ENCODE measurements at regions not wholly inside any gene's neighbourhood (a gene's known extent, or its start where the extent isn't known, plus 50 kb on each side); places are given as distances from the start of the nearest gene placed in this dataset.

DNA sequence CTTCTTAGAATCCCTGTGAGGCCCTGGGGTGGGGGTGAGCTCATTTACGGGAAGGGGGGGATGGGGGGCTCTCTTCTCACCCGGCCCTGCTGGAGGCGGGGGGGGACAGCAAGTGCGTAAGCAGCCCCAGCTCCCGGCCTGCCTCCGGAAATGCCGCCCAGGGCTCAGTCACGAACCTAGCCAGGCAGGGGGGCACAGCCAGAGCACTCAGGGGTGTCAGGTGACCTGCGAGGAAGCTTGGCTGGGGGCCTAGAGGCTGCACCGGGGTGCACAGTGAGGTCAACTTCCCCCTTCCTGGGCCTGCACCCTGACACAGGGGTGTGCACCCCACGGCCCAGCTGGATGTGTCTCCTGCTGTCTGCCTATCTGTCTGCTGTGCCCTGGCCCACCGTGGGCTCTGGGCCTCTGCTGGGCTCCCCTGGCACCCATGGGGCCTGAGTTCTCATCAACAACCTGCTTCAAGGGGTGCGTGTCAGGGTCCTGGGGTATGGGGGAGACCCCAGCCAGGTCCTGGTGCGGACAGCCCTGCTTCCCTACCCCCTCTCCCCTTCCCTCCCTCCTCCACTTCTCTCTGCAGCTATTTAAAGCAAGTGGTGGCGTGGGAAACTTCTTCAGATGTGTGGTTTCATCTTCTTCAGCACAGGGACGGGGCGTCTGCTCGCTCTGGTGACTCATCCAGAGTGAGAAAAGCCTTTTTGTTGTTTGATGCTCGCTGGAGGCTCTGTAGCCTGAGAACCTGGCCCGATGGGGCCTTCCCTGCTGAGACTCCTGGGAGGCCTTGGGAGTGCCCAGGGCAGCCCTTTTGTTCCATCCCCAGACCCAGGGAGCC is 92.5 kb upstream of the RUNX3 start:
- CTCF ChIA-PET = interaction anchor here (0.6 to 7.5 kb wide), 18 partner anchors 10 to 175 kb away, joined by 3 to 78 read pairs (median 4); no protein-coding TSS in a partner anchor
- H3K27ac Mint-ChIP-seq = peak overlapping the region; percentile 97

DNA sequence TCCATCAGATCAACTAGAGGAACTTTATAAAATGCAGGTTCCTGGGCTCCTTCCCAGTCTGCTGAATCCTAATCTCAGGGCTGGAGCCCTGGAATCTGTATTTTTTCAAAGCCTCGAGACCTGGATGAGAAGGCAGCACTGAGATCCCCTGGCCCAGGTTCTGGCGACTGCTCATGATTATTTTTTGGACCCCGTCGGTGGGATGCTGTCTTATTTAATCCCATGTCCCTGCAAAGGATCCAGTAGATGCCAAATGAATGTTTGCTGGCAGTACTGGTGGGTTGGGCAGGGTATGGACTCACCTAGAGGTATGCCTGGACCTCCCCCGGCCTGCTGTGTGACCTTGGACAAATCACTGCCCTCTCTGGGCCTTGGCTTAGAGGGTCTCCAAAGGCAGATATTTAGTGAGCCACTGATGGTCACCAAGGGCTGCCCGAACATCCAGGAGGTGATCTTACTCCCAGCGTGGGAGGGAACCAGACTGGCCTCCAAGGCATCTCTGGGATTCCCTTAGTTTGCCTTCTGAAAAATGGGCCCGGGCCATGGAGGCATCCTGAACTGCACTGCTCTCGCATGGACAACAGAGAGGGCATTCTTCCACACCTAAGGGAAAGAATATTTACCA is 91.6 kb upstream of the RUNX3 start:
- ChIA-PET CTCF (interaction anchor here (0.6 to 7.5 kb wide), 14 partner anchors 10 to 172 kb away, joined by 3 to 78 read pairs (median 4); no protein-coding TSS in a partner anchor), POLR2A (interaction anchor here (0.7 to 5.1 kb wide), 21 partner anchors 8 to 211 kb away, joined by 3 to 93 read pairs (median 8); partner anchors contain the start of genes RUNX3 and SYF2)
- Mint-ChIP-seq H3K4me1 (peaks cover 93% of the 10 kb centered on the region), H3K4me3 (no peak overlapping the region), H3K27me3 (no peaks in the 10 kb centered on the region), H3K9me3 (peaks cover 2% of the 10 kb centered on the region), H3K36me3 (ENCODE audit: low read depth) (no peaks in the 10 kb centered on the region), H3K27ac (peak overlapping the region; percentile 97)
- no peak for DNase-seq

More for the DNA sequence above, 92.5 kb upstream of the RUNX3 start:
- Mint-ChIP-seq H3K4me3 (peak overlapping the region; percentile 73), H3K4me1 (peaks cover 96% of the 10 kb centered on the region), H3K27me3 (no peaks in the 10 kb centered on the region), H3K9me3 (peaks cover 2% of the 10 kb centered on the region), H3K36me3 (ENCODE audit: low read depth) (no peaks in the 10 kb centered on the region)
- POLR2A ChIA-PET = interaction anchor here (0.7 to 5.1 kb wide), 26 partner anchors 9 to 520 kb away, joined by 3 to 93 read pairs (median 7); partner anchors contain the start of genes RCAN3, RUNX3 and SYF2
- peak; percentile 96 for DNase-seq

DNA sequence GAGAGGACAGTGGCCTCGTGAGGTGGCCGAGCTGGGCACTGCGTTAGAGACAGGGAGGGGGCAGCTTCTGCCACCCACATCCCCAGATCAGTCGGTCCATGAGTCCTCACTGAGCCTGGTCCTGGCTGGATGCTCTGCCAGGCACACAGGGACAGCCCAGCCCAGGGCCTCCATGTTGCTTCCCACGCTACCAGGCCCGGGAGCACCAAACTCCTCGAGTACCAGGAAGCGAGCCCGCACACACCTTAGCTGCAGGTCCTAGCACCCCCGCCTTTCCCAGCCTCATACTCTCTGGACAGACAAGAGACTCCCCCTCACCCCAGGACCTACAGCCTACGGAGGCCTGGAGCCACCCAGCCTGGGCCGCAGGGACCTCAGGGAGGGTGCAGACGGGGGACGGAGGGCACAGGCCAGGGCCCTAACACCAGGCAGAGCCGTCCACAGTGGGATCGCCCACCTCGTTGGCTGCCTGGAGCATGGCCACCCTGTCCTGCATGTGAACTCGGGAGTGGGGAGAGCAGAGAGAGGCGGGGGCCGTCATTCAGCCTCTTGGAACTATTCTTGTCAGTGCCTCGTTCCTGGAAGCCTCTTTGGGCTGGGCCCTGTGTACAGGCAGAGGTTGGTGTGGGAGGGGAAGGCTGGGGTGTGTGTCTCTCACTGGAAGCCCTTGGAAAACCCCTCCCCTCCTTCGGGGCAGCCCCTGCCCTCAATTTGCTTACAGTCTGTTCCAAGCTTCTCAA is 90.9 kb upstream of the RUNX3 start:
- Mint-ChIP-seq H3K36me3 (ENCODE audit: low read depth) (no peaks in the 10 kb centered on the region), H3K9me3 (peaks cover 2% of the 10 kb centered on the region), H3K4me1 (peaks cover 88% of the 10 kb centered on the region), H3K27me3 (no peaks in the 10 kb centered on the region), H3K4me3 (no peak overlapping the region), H3K27ac (peak overlapping the region; percentile 97)
- ChIA-PET CTCF (no interaction called here), POLR2A (interaction anchor here (1.6 to 5.1 kb wide), 6 partner anchors 8 to 57 kb away, joined by 7 to 93 read pairs (median 50); no protein-coding TSS in a partner anchor)
- no peak for DNase-seq

DNA sequence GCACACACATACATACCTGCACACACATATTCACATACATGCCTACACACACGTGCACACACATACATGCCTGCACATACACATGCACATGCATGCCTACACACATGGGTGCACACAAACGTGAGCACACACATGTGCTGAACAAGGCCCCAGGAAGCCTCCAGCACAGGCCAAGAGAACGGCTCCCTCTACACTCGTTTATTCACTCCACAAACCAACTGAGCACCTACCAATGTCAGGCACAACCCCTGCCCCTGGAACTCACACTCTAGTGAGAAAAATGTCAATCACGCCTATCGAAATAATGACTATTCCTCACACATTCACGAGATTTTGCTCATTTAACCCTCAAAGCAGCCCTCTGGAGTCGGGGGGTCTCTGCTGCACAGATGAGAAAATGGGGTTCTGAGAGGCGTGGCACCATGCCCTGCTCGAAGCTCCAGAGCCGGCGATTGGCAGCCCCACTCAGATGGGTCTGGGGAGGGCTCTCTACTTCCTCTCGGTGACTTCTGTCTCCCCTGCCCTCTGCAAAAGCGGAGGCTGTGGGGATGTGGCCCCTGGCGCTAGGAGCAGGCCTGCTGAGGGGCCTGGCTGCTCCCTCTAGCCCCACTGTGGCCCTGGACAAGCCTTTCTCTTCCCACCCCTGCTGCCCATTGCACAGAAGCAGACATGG is 90.2 kb upstream of the RUNX3 start:
- POLR2A ChIA-PET = interaction anchor here (5.1 kb wide), 1 partner anchor 13 kb away, joined by 51 read pairs; no protein-coding TSS in a partner anchor
- Mint-ChIP-seq H3K4me1 (peaks cover 81% of the 10 kb centered on the region), H3K4me3 (no peak overlapping the region), H3K9me3 (peaks cover 2% of the 10 kb centered on the region), H3K36me3 (ENCODE audit: low read depth) (no peaks in the 10 kb centered on the region), H3K27ac (peak overlapping the region; percentile 97), H3K27me3 (no peaks in the 10 kb centered on the region)
- no peak for DNase-seq
- CTCF ChIA-PET = no interaction called here

DNA sequence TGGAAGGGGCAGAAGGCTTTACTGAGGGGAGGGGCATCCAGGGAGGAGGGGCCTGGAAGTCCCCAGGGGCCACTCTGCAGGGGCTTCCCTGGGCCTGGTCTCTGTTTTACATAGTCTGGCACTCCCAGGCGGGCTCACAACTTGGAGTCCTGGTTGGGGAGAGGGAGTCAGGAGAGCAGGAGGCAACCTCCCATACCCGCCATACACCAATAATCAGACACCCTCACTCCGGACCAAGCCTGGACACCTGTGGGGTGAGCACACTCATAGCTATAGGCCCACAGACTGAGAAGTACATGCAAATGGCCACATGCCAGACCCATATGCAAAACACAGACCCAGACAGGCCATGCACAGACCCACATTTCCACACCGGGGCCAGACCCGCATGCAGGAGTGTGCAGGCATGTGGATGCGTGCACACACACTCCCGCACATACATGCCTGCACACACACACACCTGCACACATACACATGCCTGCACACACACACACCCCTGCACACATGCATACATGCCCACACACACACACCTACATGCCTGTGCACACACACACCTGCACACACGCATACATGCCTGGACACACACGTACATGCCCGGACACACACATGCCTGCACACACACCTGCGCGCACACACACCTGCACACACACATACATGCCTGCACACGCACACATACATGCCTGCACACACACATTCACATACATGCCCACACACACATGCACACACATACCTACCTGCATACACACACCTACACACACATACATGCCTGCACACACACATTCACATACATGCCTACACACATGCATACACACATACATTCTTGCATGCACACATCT is 89.5 kb upstream of the RUNX3 start:
- Mint-ChIP-seq H3K4me3 (no peak overlapping the region), H3K27ac (peak overlapping the region; percentile 97), H3K27me3 (no peaks in the 10 kb centered on the region), H3K4me1 (peaks cover 74% of the 10 kb centered on the region), H3K36me3 (ENCODE audit: low read depth) (no peaks in the 10 kb centered on the region), H3K9me3 (peaks cover 2% of the 10 kb centered on the region)
- ChIA-PET CTCF (no interaction called here), POLR2A (interaction anchor here (1.0 to 2.2 kb wide), 3 partner anchors 12 to 37 kb away, joined by 3 to 9 read pairs (median 3); no protein-coding TSS in a partner anchor)
- DNase-seq = no peak

DNA sequence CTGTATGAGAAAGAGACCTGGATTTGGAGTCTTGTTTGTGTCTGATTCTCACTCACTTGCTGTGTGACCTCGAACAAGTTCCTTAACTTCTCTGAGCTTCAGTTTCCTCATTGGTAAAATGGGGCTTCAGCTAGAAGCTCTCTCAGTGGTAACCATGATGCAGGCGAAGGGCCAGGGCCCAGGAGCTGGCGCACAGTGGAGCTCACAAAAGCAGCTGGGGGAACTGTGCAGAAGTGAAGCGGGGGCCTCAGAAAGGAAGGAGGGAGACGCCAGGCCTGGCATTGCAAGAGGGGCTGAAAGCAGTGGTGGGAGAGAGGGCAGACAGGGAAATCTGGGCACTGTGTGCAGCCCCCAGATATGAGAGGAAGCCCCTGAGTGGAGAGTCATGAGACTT is 88.9 kb upstream of the RUNX3 start:
- POLR2A ChIA-PET = interaction anchor here (1.0 to 2.2 kb wide), 3 partner anchors 13 to 36 kb away, joined by 3 to 9 read pairs (median 3); no protein-coding TSS in a partner anchor
- H3K36me3 Mint-ChIP-seq (ENCODE audit: low read depth) = no peaks in the 10 kb centered on the region
- H3K9me3 Mint-ChIP-seq = peaks cover 2% of the 10 kb centered on the region
- no peaks in the 10 kb centered on the region for H3K27me3 Mint-ChIP-seq
- DNase-seq = no peak
- peak overlapping the region; percentile 72 for H3K27ac Mint-ChIP-seq
- peaks cover 68% of the 10 kb centered on the region for H3K4me1 Mint-ChIP-seq
- no peak overlapping the region for H3K4me3 Mint-ChIP-seq
- CTCF ChIA-PET = no interaction called here

DNA sequence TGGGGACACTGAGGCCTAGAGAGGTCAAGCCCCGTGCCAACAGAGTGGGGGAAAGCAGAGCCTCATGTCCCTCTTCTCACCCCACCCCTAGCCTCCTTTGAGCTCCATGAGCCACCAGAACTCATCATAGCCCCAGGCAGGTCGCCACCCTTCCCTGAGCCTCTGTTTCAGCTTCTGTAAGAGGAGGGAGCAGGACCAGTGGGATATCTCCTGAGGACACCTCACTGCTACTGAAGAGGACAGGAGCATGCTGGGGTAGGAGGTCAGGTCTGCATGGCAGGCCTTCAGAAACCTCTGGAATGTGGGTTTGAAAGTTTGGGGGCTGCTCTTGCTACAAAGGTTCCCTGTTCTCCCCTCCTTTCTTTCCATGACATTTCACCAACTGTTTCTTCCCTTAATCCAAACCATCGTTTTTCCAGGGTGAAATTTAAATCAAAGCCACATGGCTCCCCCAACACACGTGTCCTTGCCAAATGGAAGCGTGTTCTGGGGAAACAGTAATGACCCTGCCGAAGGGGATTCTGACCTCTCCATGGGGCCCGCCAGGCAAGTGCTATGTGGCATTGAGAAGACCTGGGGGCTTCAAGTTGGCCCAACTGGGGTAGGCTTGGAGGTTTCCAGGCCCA is 88.1 kb upstream of the RUNX3 start:
- Mint-ChIP-seq H3K36me3 (ENCODE audit: low read depth) (no peaks in the 10 kb centered on the region), H3K27me3 (no peaks in the 10 kb centered on the region), H3K4me3 (no peak overlapping the region), H3K27ac (peak overlapping the region; percentile 72), H3K4me1 (peaks cover 60% of the 10 kb centered on the region), H3K9me3 (peaks cover 2% of the 10 kb centered on the region)
- CTCF ChIA-PET = interaction anchor here (1.0 kb wide), 1 partner anchor 19 kb away, joined by 3 read pairs; no protein-coding TSS in a partner anchor
- POLR2A ChIA-PET = interaction anchor here (1.0 to 2.2 kb wide), 3 partner anchors 19 to 92 kb away, joined by 3 to 9 read pairs (median 3); no protein-coding TSS in a partner anchor
- DNase-seq = no peak

DNA sequence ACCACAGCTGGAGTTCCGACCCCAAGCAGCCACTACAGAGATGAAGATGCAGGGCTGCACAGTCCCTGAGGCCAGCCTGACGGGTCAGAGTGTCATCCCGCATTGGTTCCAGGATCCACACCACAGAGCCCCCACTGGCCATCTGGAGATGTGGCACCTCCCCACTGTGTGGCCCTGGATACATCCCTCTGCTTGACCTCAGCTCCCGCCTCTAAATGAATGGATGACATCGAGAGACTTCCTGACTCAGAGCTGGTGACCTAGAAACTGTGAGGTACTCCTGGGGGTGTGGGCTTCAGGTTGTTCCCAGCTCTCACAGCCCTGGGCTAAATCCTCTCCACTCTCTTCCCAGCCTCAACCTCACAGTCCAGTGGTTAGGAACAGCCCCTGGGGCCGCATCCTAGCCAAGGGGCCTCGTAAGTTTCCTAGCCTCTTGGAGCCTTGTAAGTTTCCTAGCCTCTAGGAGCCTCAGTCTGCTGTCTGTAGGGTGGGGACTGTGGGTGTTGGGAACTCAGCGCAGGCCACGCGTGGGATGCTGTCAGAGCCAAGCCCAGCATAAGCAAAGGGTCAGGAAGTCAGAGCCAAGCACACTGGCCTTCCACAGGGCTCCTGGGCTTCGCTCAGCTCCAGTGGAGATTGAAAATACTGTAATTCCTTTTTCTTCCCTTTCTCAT is 87.5 kb upstream of the RUNX3 start:
- no peak overlapping the region for H3K4me3 Mint-ChIP-seq
- DNase-seq = no peak
- ChIA-PET POLR2A (interaction anchor here (1.0 to 2.2 kb wide), 2 partner anchors 20 to 92 kb away, joined by 3 to 9 read pairs; no protein-coding TSS in a partner anchor), CTCF (interaction anchor here (1.0 kb wide), 1 partner anchor 20 kb away, joined by 3 read pairs; no protein-coding TSS in a partner anchor)
- peaks cover 2% of the 10 kb centered on the region for H3K9me3 Mint-ChIP-seq
- H3K4me1 Mint-ChIP-seq = peaks cover 55% of the 10 kb centered on the region
- H3K27me3 Mint-ChIP-seq = no peaks in the 10 kb centered on the region
- H3K36me3 Mint-ChIP-seq (ENCODE audit: low read depth) = no peaks in the 10 kb centered on the region
- peak overlapping the region; percentile 72 for H3K27ac Mint-ChIP-seq

DNA sequence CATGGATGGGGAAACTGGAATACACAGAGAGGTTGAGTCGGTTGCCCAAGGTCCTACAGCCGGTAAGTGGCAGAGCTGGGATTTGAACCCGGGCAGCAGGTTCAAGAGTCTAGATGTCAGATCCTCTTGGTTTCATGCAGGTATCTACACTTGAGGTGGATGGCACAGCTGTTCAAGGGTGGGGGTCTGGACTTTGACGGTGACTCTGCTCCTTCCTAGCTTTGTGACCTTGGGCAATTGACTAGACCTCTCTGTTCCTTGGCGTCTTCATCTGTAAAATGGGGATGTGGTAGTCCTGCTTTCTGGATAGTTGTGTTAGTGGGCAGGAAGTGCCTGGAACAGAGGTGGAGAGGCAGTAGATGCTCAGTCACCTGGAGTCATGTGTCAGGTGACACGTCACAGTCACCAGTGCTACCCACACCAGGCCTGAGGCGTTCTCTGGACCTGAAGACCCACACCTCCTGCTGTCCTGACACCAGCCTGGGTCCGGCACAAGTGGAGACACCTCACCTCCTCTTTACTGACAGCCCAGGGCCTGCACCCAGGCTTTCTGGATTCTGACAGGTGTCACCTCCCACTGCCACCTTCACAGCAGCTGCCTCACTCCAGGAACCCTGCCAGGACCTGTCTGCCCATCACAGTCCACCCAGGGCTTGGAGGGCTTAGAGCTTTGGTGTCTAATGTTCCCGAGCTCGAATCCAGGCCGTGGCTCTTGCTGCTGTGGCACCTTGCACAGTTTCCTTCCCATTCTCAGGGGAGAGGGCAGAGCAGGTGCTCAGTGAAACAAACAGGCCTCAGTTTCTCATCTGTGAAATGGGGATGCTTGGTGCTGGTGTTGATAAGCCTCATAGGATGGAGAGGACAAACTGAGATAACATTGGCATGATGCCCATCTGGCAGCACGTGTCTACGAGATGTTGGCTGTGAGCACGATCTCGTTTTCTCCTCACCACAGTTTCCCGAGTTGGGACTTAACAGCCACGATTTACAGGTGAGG is 83.2 kb upstream of the RUNX3 start:
- no peak for DNase-seq
- Mint-ChIP-seq H3K4me3 (no peak overlapping the region), H3K27me3 (no peaks in the 10 kb centered on the region), H3K36me3 (ENCODE audit: low read depth) (peaks cover 5% of the 10 kb centered on the region), H3K27ac (no peak overlapping the region), H3K4me1 (peaks cover 40% of the 10 kb centered on the region), H3K9me3 (peaks cover 7% of the 10 kb centered on the region)
- POLR2A ChIA-PET = interaction anchor here (2.0 kb wide), 1 partner anchor 9 kb away, joined by 7 read pairs; no protein-coding TSS in a partner anchor
- CTCF ChIA-PET = no interaction called here
